ENCODE measurements at regions not wholly inside any gene's neighbourhood (a gene's known extent, or its start where the extent isn't known, plus 50 kb on each side); places are given as distances from the start of the nearest gene placed in this dataset.

- TF ChIP-seq CTCF (IDR thresholded peaks at IDR 0.05) (no peak), ZFX (IDR thresholded peaks at IDR 0.05; ENCODE audit: borderline replicate concordance) (no peak)
These were observed 153.0 kb downstream of the SLC35B3 start for GRCh38 chr6:8282380-8282779.

Data from 22Rv1 (cell line).